ENCODE measurements at regions not wholly inside any gene's neighbourhood (a gene's known extent, or its start where the extent isn't known, plus 50 kb on each side); places are given as distances from the start of the nearest gene placed in this dataset.

DNA sequence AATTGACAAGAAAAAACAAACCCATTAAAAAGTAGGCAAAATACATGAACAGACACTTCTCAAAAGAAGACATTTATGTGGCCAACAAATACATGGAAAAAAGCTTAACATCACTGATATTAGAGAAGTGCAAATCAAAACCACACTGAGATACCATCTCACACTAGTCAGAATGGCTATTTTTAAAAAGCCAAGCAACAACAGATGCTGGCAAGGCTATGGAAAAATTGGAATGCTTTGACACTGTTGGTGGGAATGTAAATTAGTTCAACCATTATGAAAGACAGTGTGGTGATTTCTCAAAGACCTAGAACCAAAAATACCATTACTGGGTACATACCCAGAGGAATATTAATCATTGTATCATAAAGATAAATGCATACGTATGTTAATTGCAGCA is 641.1 kb upstream of the B3GALT2 start:
- Histone ChIP-seq H3K4me1 (ENCODE audit: control insufficient read depth in 1 of 2, insufficient read depth in 2 of 2, low read length in 2 of 2) (no peaks in the 10 kb centered on the region), H3K27me3 (ENCODE audit: insufficient read depth, low read length) (no peaks in the 10 kb centered on the region), H3K4me2 (ENCODE audit: low read length) (no peak overlapping the region), H3K27ac (ENCODE audit: low read depth, low read length) (no peak overlapping the region), H3K4me3 (replicated peaks in 1 of 2; ENCODE audit: low read depth in 1 of 2, low read length in 2 of 2) (no peak overlapping the region), H2AFZ (ENCODE audit: low read depth, low read length, poor library complexity, severe bottlenecking) (no peak overlapping the region), H3K9ac (ENCODE audit: low read length) (no peak overlapping the region), H3K9me3 (ENCODE audit: control insufficient read depth in 1 of 2, insufficient read depth in 1 of 2, low read depth in 1 of 2, low read length in 2 of 2) (no peaks in the 10 kb centered on the region), H3K36me3 (ENCODE audit: control insufficient read depth in 1 of 2, insufficient read depth in 2 of 2, low read length in 2 of 2) (no peaks in the 10 kb centered on the region), H4K20me1 (ENCODE audit: insufficient read depth) (no peaks in the 10 kb centered on the region), H3K79me2 (ENCODE audit: insufficient read depth, low read length) (no peaks in the 10 kb centered on the region), H3K9me2 (ENCODE audit: insufficient read depth) (no peaks in the 10 kb centered on the region)
- DNase-seq (ENCODE audit: low read depth, low spot score): no peak
- ChIA-PET RAD21 (ENCODE audit: low non-redundant PET in 1 of 2, low total read pairs in 2 of 2, uncharacterized antibody in 2 of 2, unreplicated experiment in 2 of 2) (no interaction called here), CTCF (no interaction called here), POLR2A (no interaction called here)
- no peak for ATAC-seq
- BruUV-seq (replicated peaks): no TSS peak
- intact Hi-C loops (cut with micrococcal nuclease): no loop called here
- TF ChIP-seq ATF3 (IDR thresholded peaks at IDR 0.05): no peak
- no peak for TF ChIP-seq SP1 (IDR thresholded peaks at IDR 0.05; ENCODE audit: low read depth)
- TF ChIP-seq CTCF (IDR thresholded peaks at IDR 0.05 in 2 of 3, conservative IDR thresholded peaks at IDR 0.05 in 1 of 3; ENCODE audit: borderline replicate concordance in 1 of 3, insufficient read depth in 1 of 3, low read depth in 2 of 3, low read length in 2 of 3): no peak

GRCh38 chr1:193819376-193819775 is 633.0 kb upstream of the B3GALT2 start:
- ChIA-PET POLR2A (no interaction called here), RAD21 (ENCODE audit: low non-redundant PET in 1 of 2, low total read pairs in 2 of 2, uncharacterized antibody in 2 of 2, unreplicated experiment in 2 of 2) (no interaction called here), CTCF (no interaction called here)
- H3K36me3 ChIP-seq (ENCODE audit: control insufficient read depth in 1 of 2, insufficient read depth in 2 of 2, low read length in 2 of 2): no peaks in the 10 kb centered on the region
- H3K9me2 ChIP-seq (ENCODE audit: insufficient read depth): no peaks in the 10 kb centered on the region
- BruUV-seq (replicated peaks): no TSS peak
- no peak overlapping the region for H3K9ac ChIP-seq (ENCODE audit: low read length)
- H4K20me1 ChIP-seq (ENCODE audit: insufficient read depth): no peaks in the 10 kb centered on the region
- no peaks in the 10 kb centered on the region for H3K9me3 ChIP-seq (ENCODE audit: control insufficient read depth in 1 of 2, insufficient read depth in 1 of 2, low read depth in 1 of 2, low read length in 2 of 2)
- no peak overlapping the region for H2AFZ ChIP-seq (ENCODE audit: low read depth, low read length, poor library complexity, severe bottlenecking)
- intact Hi-C loops (cut with micrococcal nuclease): no loop called here
- H3K27me3 ChIP-seq (ENCODE audit: insufficient read depth, low read length): no peaks in the 10 kb centered on the region
- no peaks in the 10 kb centered on the region for H3K79me2 ChIP-seq (ENCODE audit: insufficient read depth, low read length)
- DNase-seq (ENCODE audit: low read depth, low spot score): no peak
- no peak overlapping the region for H3K4me3 ChIP-seq (replicated peaks in 1 of 2; ENCODE audit: low read depth in 1 of 2, low read length in 2 of 2)
- no peak overlapping the region for H3K4me2 ChIP-seq (ENCODE audit: low read length)
- H3K4me1 ChIP-seq (ENCODE audit: control insufficient read depth in 1 of 2, insufficient read depth in 2 of 2, low read length in 2 of 2): no peaks in the 10 kb centered on the region
- no peak for ATAC-seq
- no peak overlapping the region for H3K27ac ChIP-seq (ENCODE audit: low read depth, low read length)
- TF ChIP-seq SRF (IDR thresholded peaks at IDR 0.05; ENCODE audit: low read depth) (no peak), ATF3 (IDR thresholded peaks at IDR 0.05) (no peak), SIN3A (IDR thresholded peaks at IDR 0.05; ENCODE audit: low read depth) (no peak), ELF1 (IDR thresholded peaks at IDR 0.05; ENCODE audit: borderline replicate concordance, low read depth) (no peak), EGR1 (IDR thresholded peaks at IDR 0.05; ENCODE audit: low read depth) (no peak), ZNF274 (IDR thresholded peaks at IDR 0.05; ENCODE audit: low read depth, low read length) (no peak), MAX (IDR thresholded peaks at IDR 0.05) (no peak), CTCF (IDR thresholded peaks at IDR 0.05 in 2 of 3, conservative IDR thresholded peaks at IDR 0.05 in 1 of 3; ENCODE audit: borderline replicate concordance in 1 of 3, insufficient read depth in 1 of 3, low read depth in 2 of 3, low read length in 2 of 3) (no peak), POLR2AphosphoS5 (IDR thresholded peaks at IDR 0.05; ENCODE audit: low read depth, low read length) (no peak), EZH2 (IDR thresholded peaks at IDR 0.05) (no peak)
- TF ChIP-seq, protein P1, sequence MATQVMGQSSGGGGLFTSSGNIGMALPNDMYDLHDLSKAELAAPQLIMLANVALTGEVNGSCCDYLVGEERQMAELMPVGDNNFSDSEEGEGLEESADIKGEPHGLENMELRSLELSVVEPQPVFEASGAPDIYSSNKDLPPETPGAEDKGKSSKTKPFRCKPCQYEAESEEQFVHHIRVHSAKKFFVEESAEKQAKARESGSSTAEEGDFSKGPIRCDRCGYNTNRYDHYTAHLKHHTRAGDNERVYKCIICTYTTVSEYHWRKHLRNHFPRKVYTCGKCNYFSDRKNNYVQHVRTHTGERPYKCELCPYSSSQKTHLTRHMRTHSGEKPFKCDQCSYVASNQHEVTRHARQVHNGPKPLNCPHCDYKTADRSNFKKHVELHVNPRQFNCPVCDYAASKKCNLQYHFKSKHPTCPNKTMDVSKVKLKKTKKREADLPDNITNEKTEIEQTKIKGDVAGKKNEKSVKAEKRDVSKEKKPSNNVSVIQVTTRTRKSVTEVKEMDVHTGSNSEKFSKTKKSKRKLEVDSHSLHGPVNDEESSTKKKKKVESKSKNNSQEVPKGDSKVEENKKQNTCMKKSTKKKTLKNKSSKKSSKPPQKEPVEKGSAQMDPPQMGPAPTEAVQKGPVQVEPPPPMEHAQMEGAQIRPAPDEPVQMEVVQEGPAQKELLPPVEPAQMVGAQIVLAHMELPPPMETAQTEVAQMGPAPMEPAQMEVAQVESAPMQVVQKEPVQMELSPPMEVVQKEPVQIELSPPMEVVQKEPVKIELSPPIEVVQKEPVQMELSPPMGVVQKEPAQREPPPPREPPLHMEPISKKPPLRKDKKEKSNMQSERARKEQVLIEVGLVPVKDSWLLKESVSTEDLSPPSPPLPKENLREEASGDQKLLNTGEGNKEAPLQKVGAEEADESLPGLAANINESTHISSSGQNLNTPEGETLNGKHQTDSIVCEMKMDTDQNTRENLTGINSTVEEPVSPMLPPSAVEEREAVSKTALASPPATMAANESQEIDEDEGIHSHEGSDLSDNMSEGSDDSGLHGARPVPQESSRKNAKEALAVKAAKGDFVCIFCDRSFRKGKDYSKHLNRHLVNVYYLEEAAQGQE (IDR thresholded peaks at IDR 0.05; ENCODE audit: low read depth): no peak

Measured in HCT116 (cell line).